SK-N-SH (cell line): ENCODE measurements at regions not wholly inside any gene's neighbourhood (a gene's known extent, or its start where the extent isn't known, plus 50 kb on each side); places are given as distances from the start of the nearest gene placed in this dataset.

Experiments used
- CTCF ChIA-PET: fragments of 300-600, 350-600 bp; formaldehyde crosslinking; extraction: SDS; loops from one replicate; lab custom pipeline; 2021; lab: Yijun Ruan, JAX
- POLR2A ChIA-PET: fragments of 350-600 bp; sonication (Branson Sonifier 250); formaldehyde crosslinking; extraction: SDS; loops from one replicate; lab custom pipeline; 2020; ENCODE audit warnings: antibody characterized with exemption, inconsistent platforms; lab: Yijun Ruan, JAX
- DNase-seq: peaks from one replicate; pipeline ENCODE4 v3.0.0; 2012
- H2AFZ ChIP-seq: fragments of 200-600 bp; sonication (generic); 2 replicates; pipeline ENCODE4 v1.8.1; 2016; ENCODE audit warnings: antibody characterized with exemption, mild to moderate bottlenecking, low read depth
- H3F3A ChIP-seq: fragments of 200-600 bp; sonication (generic); replicated peaks from 2 replicates; pipeline ENCODE3; 2016; ENCODE audit warnings: antibody characterized with exemption, mild to moderate bottlenecking; ENCODE audit not compliant: insufficient read depth
- H3K27ac ChIP-seq, 2 experiments: fragments of 200-500 bp in 1 of 2; fragments of 200-600 bp in 1 of 2; sonication (Bioruptor generic) in 1 of 2; sonication (generic), shearing (Covaris generic) in 1 of 2; 2 replicates each; pipeline versions ENCODE4 v1.5.1 to v1.6.1; 2014 to 2016; ENCODE audit warnings: low read depth in 2 of 2, inconsistent platforms in 1 of 2, low read length in 1 of 2, mild to moderate bottlenecking in 1 of 2, mixed read lengths in 1 of 2
- H3K27me3 ChIP-seq: fragments of 200-600 bp; sonication (generic), shearing (Covaris generic); 2 replicates; pipeline ENCODE4 v1.6.1; 2016; ENCODE audit warnings: mixed run types; ENCODE audit not compliant: insufficient read depth
- H3K36me3 ChIP-seq, 2 experiments: fragments of 200-500 bp in 1 of 2; fragments of 200-600 bp in 1 of 2; sonication (Bioruptor generic) in 1 of 2; sonication (generic) in 1 of 2; replicated peaks in 1 of 2; 2 replicates each; pipeline versions ENCODE3 to v1.5.1; 2014 to 2016; ENCODE audit warnings: low read length in 1 of 2, mild to moderate bottlenecking in 1 of 2; ENCODE audit not compliant: insufficient read depth in 2 of 2, control insufficient read depth in 1 of 2
- H3K4me1 ChIP-seq, 2 experiments: fragments of 200-500 bp in 1 of 2; fragments of 200-600 bp in 1 of 2; sonication (Bioruptor generic) in 1 of 2; sonication (generic), shearing (Covaris generic) in 1 of 2; 2 replicates each; pipeline versions ENCODE4 v1.5.1 to v1.6.1; 2014 to 2016; ENCODE audit warnings: low read depth in 1 of 2, low read length in 1 of 2, mixed run types in 1 of 2; ENCODE audit not compliant: insufficient read depth in 2 of 2, control insufficient read depth in 1 of 2
- H3K4me2 ChIP-seq: fragments of 200-600 bp; sonication (generic), shearing (Covaris generic); 2 replicates; pipeline ENCODE4 v1.6.1; 2017; ENCODE audit warnings: mixed run types
- H3K4me3 ChIP-seq, 2 experiments: fragments of 200-500 bp in 1 of 2; fragments of 200-600 bp in 1 of 2; sonication (Bioruptor generic) in 1 of 2; sonication (generic), shearing (Covaris generic) in 1 of 2; 2 replicates each; pipeline versions ENCODE4 v1.5.1 to v1.8.1; 2014 to 2016; ENCODE audit warnings: low read depth in 2 of 2, inconsistent platforms in 1 of 2, low read length in 1 of 2, mild to moderate bottlenecking in 1 of 2, mixed read lengths in 1 of 2, moderate library complexity in 1 of 2
- H3K79me2 ChIP-seq: fragments of 200-600 bp; sonication (generic); 2 replicates; pipeline ENCODE4 v1.8.1; 2017; ENCODE audit warnings: mild to moderate bottlenecking; ENCODE audit not compliant: insufficient read depth
- H3K9ac ChIP-seq: fragments of 200-600 bp; sonication (generic); 2 replicates; pipeline ENCODE4 v1.6.1; 2017; ENCODE audit warnings: mixed run types
- H3K9me2 ChIP-seq: fragments of 200-600 bp; sonication (generic); 2 replicates; pipeline ENCODE4 v1.6.1; 2017; ENCODE audit warnings: mixed run types
- H3K9me3 ChIP-seq: fragments of 200-600 bp; sonication (generic); 2 replicates; pipeline ENCODE4 v1.6.1; 2017; ENCODE audit warnings: mixed run types, mild to moderate bottlenecking, moderate library complexity
- H4K20me1 ChIP-seq: fragments of 200-600 bp; sonication (generic); 2 replicates; pipeline ENCODE4 v1.6.1; 2017; ENCODE audit warnings: mild to moderate bottlenecking, mixed run types; ENCODE audit not compliant: insufficient read depth
- FOXJ3 ChIP-seq: sonication (generic); formaldehyde crosslinking; IDR thresholded peaks from 2 replicates; pipeline ENCODE4 v1.5.1; 2020; ENCODE audit warnings: mild to moderate bottlenecking, missing genetic modification reagents
- IRF3 ChIP-seq: fragments of 150-350 bp; IDR thresholded peaks from 2 replicates; pipeline ENCODE4 v1.6.1; 2016; ENCODE audit warnings: mild to moderate bottlenecking, low read depth, low read length
- JUND ChIP-seq: IDR thresholded peaks from 2 replicates; pipeline ENCODE4 v1.4.0; 2012
- NFIC ChIP-seq: IDR thresholded peaks from 2 replicates; pipeline ENCODE4 v1.4.0; 2012; ENCODE audit warnings: borderline replicate concordance
- POLR2AphosphoS5 ChIP-seq: IDR thresholded peaks from 2 replicates; pipeline ENCODE4 v1.6.1; 2012; ENCODE audit warnings: low read depth, low read length
- RAD21 ChIP-seq: IDR thresholded peaks from 2 replicates; pipeline ENCODE4 v1.6.1; 2012; ENCODE audit warnings: mild to moderate bottlenecking, low read length
- RFX5 ChIP-seq: IDR thresholded peaks from 2 replicates; pipeline ENCODE4 v1.6.1; 2012; ENCODE audit warnings: mild to moderate bottlenecking, improper control_type of control experiment, low read length
- TAF1 ChIP-seq: IDR thresholded peaks from 2 replicates; pipeline ENCODE4 v1.6.1; 2012; ENCODE audit warnings: low read depth, mild to moderate bottlenecking, low read length, moderate library complexity, borderline replicate concordance
- TEAD4 ChIP-seq: IDR thresholded peaks from 2 replicates; pipeline ENCODE4 v1.4.0; 2012; ENCODE audit warnings: mild to moderate bottlenecking, borderline replicate concordance; ENCODE audit not compliant: insufficient read depth
- USF1 ChIP-seq: IDR thresholded peaks from 2 replicates; pipeline ENCODE4 v1.4.0; 2012; ENCODE audit warnings: low read depth, borderline replicate concordance
- ZBTB33 ChIP-seq: IDR thresholded peaks from 2 replicates; pipeline ENCODE4 v1.4.0; 2012; ENCODE audit warnings: low read depth, borderline replicate concordance
- WGBS: methylation state at CpG from one replicate; pipeline ENCODE4 v1.1.6; 2017; ENCODE audit warnings: low lambda C conversion rate; 5-methylcytosine and 5-hydroxymethylcytosine counted together

GRCh38 chr11:129298988-129299387 lies 76.7 kb upstream of the BARX2 start:
- POLR2A ChIA-PET = no interaction called here
- CTCF ChIA-PET = no interaction called here
- no peak overlapping the region for H3K27ac ChIP-seq
- DNase-seq = no peak
- WGBS = 97% methylated on average over 2 of the region's 2 CpGs
- H3K27me3 ChIP-seq = no peaks in the 10 kb centered on the region; the same call in 1 of the 2 replicates
- H3K36me3 ChIP-seq = no peaks in the 10 kb centered on the region
- H3K79me2 ChIP-seq = no peaks in the 10 kb centered on the region
- H2AFZ ChIP-seq = no peak overlapping the region
- H3K9ac ChIP-seq = no peak overlapping the region
- no peaks in the 10 kb centered on the region for H3K9me2 ChIP-seq
- no peaks in the 10 kb centered on the region for H3K9me3 ChIP-seq
- no peak overlapping the region for H3K4me2 ChIP-seq
- no peaks in the 10 kb centered on the region for H3K4me1 ChIP-seq
- H3K4me3 ChIP-seq = no peak overlapping the region
- no peaks in the 10 kb centered on the region for H4K20me1 ChIP-seq
- H3F3A ChIP-seq = no peaks in the 10 kb centered on the region
- TF ChIP-seq POLR2AphosphoS5 = no peak
- no peak for TF ChIP-seq IRF3
- TF ChIP-seq RAD21 = no peak
- no peak for TF ChIP-seq RFX5
- TF ChIP-seq TAF1 = no peak
- TF ChIP-seq ZBTB33 = no peak
- TF ChIP-seq JUND = no peak
- no peak for TF ChIP-seq TEAD4
- TF ChIP-seq FOXJ3 = no peak

GRCh38 chr11:129295746-129296145 lies 79.9 kb upstream of the BARX2 start:
- no peak overlapping the region for H2AFZ ChIP-seq
- no peaks in the 10 kb centered on the region for H3K4me1 ChIP-seq
- ChIA-PET CTCF (interaction anchor here (0.9 to 1.2 kb wide), 2 partner anchors 18 to 36 kb away, joined by 3 read pairs; no protein-coding TSS in a partner anchor), POLR2A (no interaction called here)
- no peaks in the 10 kb centered on the region for H3F3A ChIP-seq
- H3K27ac ChIP-seq = no peak overlapping the region
- 51% methylated on average over 5 of the region's 5 CpGs for WGBS
- DNase-seq = no peak
- TF ChIP-seq TEAD4 (0 out of 2 replicates have a peak, but pooled peaks have one; percentile 42), NFIC (0 out of 2 replicates have a peak, but pooled peaks have one; percentile 5), USF1 (no peak)
- TF ChIP-seq, all 33 proteins: peak for 2
- H3K4me3 ChIP-seq = no peak overlapping the region
- no peaks in the 10 kb centered on the region for H3K79me2 ChIP-seq
- no peaks in the 10 kb centered on the region; the same call in 1 of the 2 replicates for H3K27me3 ChIP-seq
- no peaks in the 10 kb centered on the region for H3K9me3 ChIP-seq
- H3K9me2 ChIP-seq = no peaks in the 10 kb centered on the region
- H4K20me1 ChIP-seq = no peaks in the 10 kb centered on the region
- H3K36me3 ChIP-seq = no peaks in the 10 kb centered on the region
- no peak overlapping the region for H3K9ac ChIP-seq
- no peak overlapping the region for H3K4me2 ChIP-seq
